SKM-1 (cell line): ENCODE measurements at regions not wholly inside any gene's neighbourhood (a gene's known extent, or its start where the extent isn't known, plus 50 kb on each side); places are given as distances from the start of the nearest gene placed in this dataset.
A peak's percentile ranks its signal among the peaks of the same experiment; 100 is the strongest.

Experiments used
- DNase-seq: peaks from one replicate; lab custom pipeline; 2025; ENCODE audit not compliant: unreplicated experiment; lab: John Stamatoyannopoulos, UW

DNA sequence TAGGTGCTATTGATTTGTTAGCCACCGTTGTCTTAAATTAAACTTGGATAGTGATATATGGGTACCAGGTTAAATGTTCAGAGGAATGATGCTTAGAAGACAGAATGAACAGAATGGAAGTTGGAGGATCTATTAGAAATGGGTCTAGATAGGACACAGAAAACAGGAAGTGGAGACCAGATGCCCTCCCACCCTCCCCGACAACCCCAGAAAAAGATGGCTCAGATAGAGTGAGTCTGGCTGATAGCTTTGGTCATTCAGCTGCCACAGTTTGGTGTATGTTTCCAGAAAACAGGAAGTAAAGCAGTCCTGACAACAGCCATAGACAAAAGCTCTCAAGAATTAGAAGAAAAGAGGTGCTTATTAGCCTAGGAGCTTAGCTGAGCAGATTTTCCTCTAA lies 71.5 kb upstream of the DSG1 start:
- DNase-seq: no peak

DNA sequence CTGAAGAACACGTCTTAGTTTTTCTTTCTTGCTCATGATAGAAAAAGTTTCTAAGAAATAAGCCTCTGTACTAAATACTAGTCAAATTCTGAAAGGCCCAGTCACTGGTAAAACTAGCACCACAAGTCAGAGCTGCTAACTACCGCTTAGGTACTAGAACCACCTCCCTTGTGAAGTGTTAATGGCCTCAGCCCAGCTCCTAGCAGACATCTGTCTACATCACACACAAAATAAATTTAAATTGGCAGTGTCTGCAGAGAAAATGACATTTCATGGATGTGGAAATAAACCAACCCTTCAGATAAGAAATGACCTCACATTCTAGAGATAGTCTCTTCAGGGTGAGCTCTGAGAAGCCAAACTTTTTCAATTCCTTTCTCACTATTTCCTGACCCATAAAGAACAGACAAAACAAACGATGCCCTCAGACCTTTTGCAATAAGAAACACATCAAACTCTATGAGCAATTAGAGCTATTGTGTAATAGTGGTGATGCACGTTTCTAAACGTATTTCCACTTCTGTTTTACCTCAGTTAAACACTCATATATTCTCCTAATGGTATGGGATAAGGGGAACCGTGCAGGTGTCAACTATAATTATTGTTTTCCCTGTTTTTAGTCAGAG lies 70.3 kb upstream of the DSG1 start:
- peak; percentile 69 for DNase-seq

- no peak for DNase-seq
Observed at GRCh38 chr18:31248783-31249521, 69.0 kb upstream of the DSG1 start.

GRCh38 chr18:31250902-31251301 lies 67.1 kb upstream of the DSG1 start:
- no peak for DNase-seq

GRCh38 chr18:31252522-31252921 lies 65.4 kb upstream of the DSG1 start:
- no peak for DNase-seq

DNA sequence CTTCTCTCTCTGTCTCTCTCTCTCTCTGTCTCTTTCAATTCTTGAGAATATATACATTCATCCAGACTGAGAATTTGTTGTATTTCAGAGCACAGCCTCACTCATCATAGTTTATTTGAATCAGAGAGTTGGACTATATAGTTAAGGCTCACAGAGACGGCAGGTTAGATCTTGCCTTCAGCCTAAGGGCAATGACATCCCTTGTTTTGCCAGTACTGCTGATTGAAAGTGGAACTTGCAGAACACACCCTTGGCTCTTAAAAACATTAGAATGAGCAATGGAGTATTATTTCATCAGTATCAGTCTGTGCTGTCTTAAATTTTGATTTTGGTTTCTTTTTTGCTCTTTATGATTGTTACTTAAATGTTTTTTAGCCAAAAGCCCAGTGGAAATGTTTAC lies 62.0 kb upstream of the DSG1 start:
- no peak for DNase-seq

DNA sequence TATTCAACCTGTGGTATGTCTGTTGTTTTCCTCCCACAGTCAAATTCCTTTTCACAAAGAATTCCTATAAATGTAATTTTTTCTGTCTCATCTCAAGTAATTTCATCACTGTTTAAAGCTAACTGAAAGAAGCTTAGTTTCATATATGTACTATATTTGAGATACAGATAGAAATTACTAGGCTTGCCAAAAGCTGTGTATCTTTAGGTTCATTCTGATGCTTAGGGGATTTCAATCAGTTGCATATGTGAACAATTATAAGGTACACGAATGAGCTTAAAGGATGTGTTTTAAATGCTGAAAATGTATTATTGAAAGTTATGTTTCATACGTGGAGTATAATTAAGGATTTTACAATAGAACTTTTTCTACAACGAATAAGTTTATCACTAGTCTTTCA lies 59.2 kb upstream of the DSG1 start:
- DNase-seq: no peak

- no peak for DNase-seq
Observed at GRCh38 chr18:31261792-31262582, 56.0 kb upstream of the DSG1 start.

DNA sequence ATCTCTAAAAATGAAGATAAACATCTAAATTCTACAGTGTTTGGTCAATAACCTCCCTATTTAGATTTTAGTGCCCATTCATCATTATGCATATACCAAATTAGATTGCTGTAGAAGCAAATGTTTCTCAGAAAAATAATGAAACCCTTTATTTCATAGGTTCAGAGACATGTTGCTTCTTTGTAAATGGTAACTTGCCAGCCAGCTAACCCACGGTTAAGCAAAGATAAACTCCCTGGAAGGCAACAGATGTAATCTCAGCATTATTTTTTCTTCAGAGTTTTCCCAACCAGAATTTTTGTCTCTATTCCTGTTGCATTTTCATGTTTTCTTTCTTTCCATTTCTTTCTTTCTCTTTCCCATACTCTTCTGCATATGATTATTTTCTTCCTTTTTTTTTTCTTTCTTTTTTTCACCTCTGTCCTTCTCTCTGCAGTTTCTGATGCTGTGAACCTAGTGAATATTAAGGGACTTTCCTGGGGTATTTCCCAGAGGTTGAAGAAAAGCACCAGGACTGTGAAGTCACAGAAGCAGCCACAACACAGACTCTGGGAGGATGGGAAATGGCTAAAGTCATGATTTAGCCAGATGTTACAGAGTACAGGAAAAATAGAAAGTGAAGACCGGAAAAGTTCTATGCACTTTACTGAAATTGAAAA lies 50.0 kb upstream of the DSG1 start:
- no peak for DNase-seq
